OCI-LY7 (cell line): ENCODE measurements at regions not wholly inside any gene's neighbourhood (a gene's known extent, or its start where the extent isn't known, plus 50 kb on each side); places are given as distances from the start of the nearest gene placed in this dataset.

Source experiments
- BruUV-seq: library from RNA; stranded (reverse); fragments of 400-500 nt; replicated peaks from 2 replicates; lab custom pipeline; 2021; lab: Mats Ljungman, UMichigan
- CTCF ChIA-PET: fragments of 300-600 bp; sonication (Branson Sonifier 250); formaldehyde crosslinking; loops from one replicate; lab custom pipeline; 2022; ENCODE audit warnings: antibody characterized with exemption; ENCODE audit not compliant: unreplicated experiment; lab: Charles Lee
- POLR2A ChIA-PET: fragments of 300-600 bp; sonication (Branson Sonifier 250); formaldehyde crosslinking; loops from one replicate; lab custom pipeline; 2022; ENCODE audit warnings: antibody characterized with exemption; lab: Charles Lee
- DNase-seq: peaks from one replicate; pipeline ENCODE4 v3.0.0-alpha.2; 2015; ENCODE audit warnings: low spot score
- H2AFZ ChIP-seq: fragments of 200-600 bp; sonication (generic), shearing (Covaris generic); 2 replicates; pipeline ENCODE4 v1.6.1; 2014; ENCODE audit warnings: mild to moderate bottlenecking, antibody characterized with exemption, low read length, moderate library complexity
- H3K27ac ChIP-seq: fragments of 200-600 bp; sonication (generic); 2 replicates; pipeline ENCODE4 v1.5.1; 2014; ENCODE audit warnings: mixed run types, low read depth, mild to moderate bottlenecking, moderate library complexity, low read length, inconsistent platforms; ENCODE audit not compliant: poor library complexity, severe bottlenecking
- H3K36me3 ChIP-seq: fragments of 200-600 bp; sonication (generic); 2 replicates; pipeline ENCODE4 v1.6.1; 2014; ENCODE audit warnings: mild to moderate bottlenecking, antibody characterized with exemption, low read length, moderate library complexity, mixed read lengths; ENCODE audit not compliant: insufficient read depth
- H3K4me1 ChIP-seq: fragments of 200-600 bp; sonication (generic); 2 replicates; pipeline ENCODE4 v1.5.1; 2014; ENCODE audit warnings: mild to moderate bottlenecking, low read length; ENCODE audit not compliant: insufficient read depth, poor library complexity, severe bottlenecking
- H3K4me2 ChIP-seq: fragments of 200-600 bp; sonication (generic); 2 replicates; pipeline ENCODE4 v1.6.1; 2014; ENCODE audit warnings: mild to moderate bottlenecking, low read length
- H3K4me3 ChIP-seq: fragments of 200-600 bp; sonication (generic); 2 replicates; pipeline ENCODE4 v1.5.1; 2014; ENCODE audit warnings: mild to moderate bottlenecking, low read depth, low read length; ENCODE audit not compliant: poor library complexity, severe bottlenecking
- H3K79me2 ChIP-seq: fragments of 200-600 bp; sonication (generic); 2 replicates; pipeline ENCODE4 v1.6.1; 2016; ENCODE audit warnings: low read depth, mild to moderate bottlenecking, low read length, moderate library complexity, mixed read lengths; ENCODE audit not compliant: insufficient read depth
- H3K9me2 ChIP-seq: fragments of 200-600 bp; sonication (generic); 2 replicates; pipeline ENCODE4 v1.6.1; 2016; ENCODE audit warnings: mild to moderate bottlenecking, low read length, mixed read lengths; ENCODE audit not compliant: insufficient read depth
- H3K9me3 ChIP-seq: fragments of 200-600 bp; sonication (generic); 2 replicates; pipeline ENCODE4 v1.6.1; 2014; ENCODE audit warnings: mild to moderate bottlenecking, mixed run types, low read length, mixed read lengths
- H4K20me1 ChIP-seq: fragments of 200-600 bp; sonication (generic); 2 replicates; pipeline ENCODE4 v1.6.1; 2014; ENCODE audit warnings: mild to moderate bottlenecking, antibody characterized with exemption, low read length, moderate library complexity, mixed read lengths; ENCODE audit not compliant: insufficient read depth
- CTCF ChIP-seq: fragments of 200-600 bp; sonication (generic); conservative IDR thresholded peaks from 2 replicates; pipeline ENCODE4 v1.5.1; 2014; ENCODE audit warnings: mild to moderate bottlenecking, antibody characterized with exemption, low read length, moderate library complexity, mixed read lengths
- EZH2phosphoT487 ChIP-seq: fragments of 200-600 bp; sonication (generic); IDR thresholded peaks from 2 replicates; pipeline ENCODE4 v1.6.1; 2018; ENCODE audit warnings: low read depth, borderline replicate concordance, mild to moderate bottlenecking, mixed run types, antibody characterized with exemption, low read length, moderate library complexity, mixed read lengths
- intact Hi-C: fragments of 100-400 bp; cut with micrococcal nuclease; formaldehyde crosslinking; loops from one replicate; pipeline ENCODE4 v1.10.0; 2022; ENCODE audit not compliant: unreplicated experiment

- Histone ChIP-seq H3K4me2 (no peak overlapping the region), H3K9me3 (no peaks in the 10 kb centered on the region), H3K79me2 (no peaks in the 10 kb centered on the region), H3K4me3 (no peak overlapping the region), H3K4me1 (no peaks in the 10 kb centered on the region), H3K36me3 (no peaks in the 10 kb centered on the region), H3K9me2 (no peaks in the 10 kb centered on the region; the same call in 1 of the 2 replicates), H3K27ac (no peak overlapping the region), H2AFZ (no peak overlapping the region), H4K20me1 (no peaks in the 10 kb centered on the region)
- TF ChIP-seq CTCF (no peak), EZH2phosphoT487 (no peak)
- ChIA-PET POLR2A (no interaction called here), CTCF (no interaction called here)
- DNase-seq, result no peak
- intact Hi-C loops, result no loop called here
- no TSS peak for BruUV-seq
Measured at GRCh38 chr16:54685682-54686081, 245.0 kb upstream of the IRX5 start.

- POLR2A ChIA-PET, result no interaction called here
- DNase-seq, result no peak
- Histone ChIP-seq H3K4me3 (no peak overlapping the region), H3K79me2 (no peaks in the 10 kb centered on the region), H3K9me3 (no peaks in the 10 kb centered on the region), H3K4me2 (no peak overlapping the region), H4K20me1 (no peaks in the 10 kb centered on the region), H3K36me3 (no peaks in the 10 kb centered on the region), H3K9me2 (no peaks in the 10 kb centered on the region), H3K4me1 (no peaks in the 10 kb centered on the region), H3K27ac (no peak overlapping the region), H2AFZ (no peak overlapping the region)
- TF ChIP-seq CTCF, result no peak
- no peak for TF ChIP-seq EZH2phosphoT487
- no TSS peak for BruUV-seq
- intact Hi-C loops, result no loop called here
- CTCF ChIA-PET, result no interaction called here
Measured at GRCh38 chr16:54679531-54679930, 251.1 kb upstream of the IRX5 start.

GRCh38 chr16:54677308-54677950, 253.2 kb upstream of the IRX5 start:
- Histone ChIP-seq H3K36me3 (no peaks in the 10 kb centered on the region), H3K9me3 (no peaks in the 10 kb centered on the region), H3K4me1 (no peaks in the 10 kb centered on the region), H4K20me1 (no peaks in the 10 kb centered on the region), H3K4me3 (no peak overlapping the region), H3K27ac (no peak overlapping the region), H3K79me2 (no peaks in the 10 kb centered on the region), H2AFZ (no peak overlapping the region), H3K9me2 (no peaks in the 10 kb centered on the region), H3K4me2 (no peak overlapping the region)
- TF ChIP-seq EZH2phosphoT487 (no peak), CTCF (no peak)
- intact Hi-C loops, result no loop called here
- ChIA-PET CTCF (no interaction called here), POLR2A (interaction anchor here (0.8 to 1.0 kb wide), 2 partner anchors 22 to 29 kb away, joined by 3 read pairs; no protein-coding TSS in a partner anchor)
- BruUV-seq, result no TSS peak
- DNase-seq, result no peak
